WTC11 (cell line): ENCODE measurements at regions not wholly inside any gene's neighbourhood (a gene's known extent, or its start where the extent isn't known, plus 50 kb on each side); places are given as distances from the start of the nearest gene placed in this dataset.

Source experiments
- ATAC-seq: fragments of 200-7000 bp; cut with Tn5 transposase; 2 replicates; pipeline ENCODE4 v1.10.0; 2021; ENCODE audit warnings: mild to moderate bottlenecking, moderate library complexity
- CTCF ChIA-PET: fragments of 300-600 bp; sonication (Branson Sonifier 250); formaldehyde crosslinking; loops from one replicate; lab custom pipeline; 2021; ENCODE audit warnings: antibody characterized with exemption; lab: Charles Lee
- POLR2A ChIA-PET: fragments of 350-600 bp; sonication (Branson Sonifier 250); formaldehyde crosslinking; loops from one replicate; lab custom pipeline; 2021; ENCODE audit warnings: antibody characterized with exemption; lab: Charles Lee
- DNase-seq: peaks from one replicate; pipeline ENCODE4 v3.0.0; 2021; ENCODE audit warnings: low spot score
- H3K27ac Mint-ChIP-seq: 2 replicates; pipeline ENCODE4 v1.8.0; 2021; ENCODE audit warnings: mixed read lengths
- H3K27me3 Mint-ChIP-seq: 2 replicates; pipeline ENCODE4 v1.8.0; 2021; ENCODE audit warnings: low read depth, mild to moderate bottlenecking, moderate library complexity, mixed read lengths
- H3K36me3 Mint-ChIP-seq: 2 replicates; pipeline ENCODE4 v1.8.0; 2021; ENCODE audit warnings: mixed read lengths
- H3K4me1 Mint-ChIP-seq: 2 replicates; pipeline ENCODE4 v1.8.0; 2022; ENCODE audit warnings: mixed read lengths
- H3K4me3 Mint-ChIP-seq: 2 replicates; pipeline ENCODE4 v1.8.0; 2021; ENCODE audit warnings: mild to moderate bottlenecking, moderate library complexity, mixed read lengths
- H3K9me3 Mint-ChIP-seq: 2 replicates; pipeline ENCODE4 v1.8.0; 2021; ENCODE audit warnings: mixed read lengths
- ATF2 ChIP-seq: sonication (generic); formaldehyde crosslinking; IDR thresholded peaks from 2 replicates; pipeline ENCODE4 v1.8.1; 2022; ENCODE audit warnings: low read depth, missing genetic modification reagents, borderline replicate concordance
- CDX4 ChIP-seq: fragments of 250-450 bp; sonication (Bioruptor Pico); IDR thresholded peaks from 2 replicates; pipeline ENCODE4 v1.9.0; 2021; ENCODE audit warnings: moderate library complexity, mild to moderate bottlenecking, inconsistent platforms, borderline replicate concordance
- ELF4 ChIP-seq: sonication (generic); formaldehyde crosslinking; IDR thresholded peaks from 2 replicates; pipeline ENCODE4 v1.8.1; 2022; ENCODE audit warnings: low read depth, mild to moderate bottlenecking, moderate library complexity, missing genetic modification reagents
- ERG ChIP-seq: fragments of 250-450 bp; sonication (Bioruptor Pico); IDR thresholded peaks from 2 replicates; pipeline ENCODE4 v1.8.0; 2021; ENCODE audit warnings: mild to moderate bottlenecking
- ETV6 ChIP-seq: sonication (generic); formaldehyde crosslinking; IDR thresholded peaks from 2 replicates; pipeline ENCODE4 v1.8.1; 2022; ENCODE audit warnings: mild to moderate bottlenecking, missing genetic modification reagents
- FOXP1 ChIP-seq: sonication (generic); formaldehyde crosslinking; IDR thresholded peaks from 2 replicates; pipeline ENCODE4 v1.8.0; 2022; ENCODE audit warnings: missing genetic modification reagents, mild to moderate bottlenecking, moderate library complexity, borderline replicate concordance
- JAZF1 ChIP-seq: fragments of 250-450 bp; sonication (Bioruptor Pico); IDR thresholded peaks from 2 replicates; pipeline ENCODE4 v1.9.0; 2021; ENCODE audit warnings: moderate library complexity, mild to moderate bottlenecking, inconsistent platforms
- MXD4 ChIP-seq: fragments of 250-450 bp; sonication (Bioruptor Pico); IDR thresholded peaks from 2 replicates; pipeline ENCODE4 v1.8.0; 2021; ENCODE audit warnings: mild to moderate bottlenecking, moderate library complexity, borderline replicate concordance
- MYBL2 ChIP-seq: sonication (generic); formaldehyde crosslinking; IDR thresholded peaks from 2 replicates; pipeline ENCODE4 v1.8.1; 2023; ENCODE audit warnings: mild to moderate bottlenecking, moderate library complexity, missing genetic modification reagents
- NFE2L1 ChIP-seq: sonication (generic); formaldehyde crosslinking; IDR thresholded peaks from 2 replicates; pipeline ENCODE4 v1.8.1; 2023; ENCODE audit warnings: missing genetic modification reagents
- SP1 ChIP-seq: sonication (generic); formaldehyde crosslinking; conservative IDR thresholded peaks from 2 replicates; pipeline ENCODE4 v1.8.1; 2022; ENCODE audit warnings: missing genetic modification reagents
- USF2 ChIP-seq: sonication (generic); formaldehyde crosslinking; IDR thresholded peaks from 2 replicates; pipeline ENCODE4 v1.8.1; 2023; ENCODE audit warnings: mild to moderate bottlenecking, missing genetic modification reagents, moderate library complexity
- ZNF423 ChIP-seq: fragments of 250-450 bp; sonication (Bioruptor Pico); IDR thresholded peaks from 2 replicates; pipeline ENCODE4 v2.1.2; 2022; ENCODE audit warnings: mild to moderate bottlenecking, moderate library complexity
- ZNF532 ChIP-seq: fragments of 250-450 bp; sonication (Bioruptor Pico); IDR thresholded peaks from 2 replicates; pipeline ENCODE4 v1.9.0; 2021; ENCODE audit warnings: mild to moderate bottlenecking, borderline replicate concordance
- TF ChIP-seq, protein P1 (sequence below): sonication (generic); formaldehyde crosslinking; IDR thresholded peaks from 2 replicates; pipeline ENCODE4 v1.8.0; 2022; ENCODE audit warnings: mild to moderate bottlenecking, missing genetic modification reagents

- ATAC-seq: 0 out of 2 replicates have a peak, but pooled peaks have one; percentile 30
- TF ChIP-seq FOXP1 (no peak), JAZF1 (CRISPR knock-in tag) (no peak), ATF2 (CRISPR knock-in tag) (no peak), ZNF532 (no peak), ZNF423 (CRISPR knock-in tag) (no peak), CDX4 (no peak)
- TF ChIP-seq, protein P1, sequence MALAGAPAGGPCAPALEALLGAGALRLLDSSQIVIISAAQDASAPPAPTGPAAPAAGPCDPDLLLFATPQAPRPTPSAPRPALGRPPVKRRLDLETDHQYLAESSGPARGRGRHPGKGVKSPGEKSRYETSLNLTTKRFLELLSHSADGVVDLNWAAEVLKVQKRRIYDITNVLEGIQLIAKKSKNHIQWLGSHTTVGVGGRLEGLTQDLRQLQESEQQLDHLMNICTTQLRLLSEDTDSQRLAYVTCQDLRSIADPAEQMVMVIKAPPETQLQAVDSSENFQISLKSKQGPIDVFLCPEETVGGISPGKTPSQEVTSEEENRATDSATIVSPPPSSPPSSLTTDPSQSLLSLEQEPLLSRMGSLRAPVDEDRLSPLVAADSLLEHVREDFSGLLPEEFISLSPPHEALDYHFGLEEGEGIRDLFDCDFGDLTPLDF (CRISPR knock-in tag): no peak
- Mint-ChIP-seq H3K27ac (no peak overlapping the region), H3K27me3 (no peaks in the 10 kb centered on the region), H3K9me3 (no peaks in the 10 kb centered on the region), H3K4me1 (no peaks in the 10 kb centered on the region), H3K4me3 (no peak overlapping the region), H3K36me3 (no peaks in the 10 kb centered on the region)
- ChIA-PET CTCF (interaction anchor here (0.9 to 2.4 kb wide), 3 partner anchors 139 to 153 kb away, joined by 3 to 6 read pairs (median 3); no protein-coding TSS in a partner anchor), POLR2A (no interaction called here)
- DNase-seq: no peak
Measured at GRCh38 chr2:10985260-10985659, 73.5 kb downstream of the KCNF1 start.

DNA sequence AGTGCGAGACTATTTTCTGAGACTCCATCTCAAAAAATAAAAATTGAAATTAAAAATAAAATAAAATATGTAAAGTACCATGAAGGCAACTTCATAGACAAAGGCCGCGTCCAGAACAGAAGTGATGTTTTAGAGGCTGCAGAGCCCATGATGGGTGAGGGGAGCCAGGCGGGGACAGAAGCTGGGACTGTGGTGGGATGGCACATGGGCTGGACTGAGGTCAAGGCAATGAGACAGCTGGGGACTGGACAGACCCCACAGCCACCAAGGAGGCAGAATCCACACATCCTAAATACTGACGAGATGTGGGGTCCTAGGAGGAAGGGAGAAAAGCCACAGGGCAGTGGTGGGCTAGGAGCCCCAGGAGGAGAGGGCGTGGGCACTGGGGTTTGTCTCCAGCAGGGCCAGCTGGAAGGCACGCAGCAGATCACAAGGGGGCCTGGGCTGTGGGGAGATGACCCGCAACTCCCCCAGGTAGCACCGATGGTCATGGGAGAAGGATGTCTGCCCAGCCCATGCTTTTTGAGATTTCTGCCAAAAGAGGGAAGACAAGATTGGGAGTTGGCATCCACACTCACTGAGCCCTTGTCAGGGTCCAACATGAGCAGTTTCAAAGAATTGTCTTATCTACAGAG, 74.3 kb downstream of the KCNF1 start:
- H3K4me1 Mint-ChIP-seq: no peaks in the 10 kb centered on the region
- no peaks in the 10 kb centered on the region for H3K9me3 Mint-ChIP-seq
- H3K27me3 Mint-ChIP-seq: no peaks in the 10 kb centered on the region
- no peak for TF ChIP-seq ETV6 (CRISPR knock-in tag)
- TF ChIP-seq ELF4: no peak
- TF ChIP-seq MYBL2 (CRISPR knock-in tag): no peak
- TF ChIP-seq ERG (CRISPR knock-in tag): no peak
- no peak for TF ChIP-seq USF2
- no peak for TF ChIP-seq NFE2L1 (CRISPR knock-in tag)
- no peak for TF ChIP-seq SP1
- TF ChIP-seq MXD4 (CRISPR knock-in tag): no peak
- TF ChIP-seq FOXP1: no peak
- no peaks in the 10 kb centered on the region for H3K36me3 Mint-ChIP-seq
- CTCF ChIA-PET: interaction anchor here (0.9 to 1.5 kb wide), 3 partner anchors 150 to 154 kb away, joined by 3 to 5 read pairs (median 3); no protein-coding TSS in a partner anchor
- no peak for DNase-seq
- no peak for ATAC-seq
- H3K4me3 Mint-ChIP-seq: no peak overlapping the region
- no peak overlapping the region for H3K27ac Mint-ChIP-seq
- POLR2A ChIA-PET: no interaction called here
